Mammary epithelial cell (primary cell): ENCODE measurements at regions not wholly inside any gene's neighbourhood (a gene's known extent, or its start where the extent isn't known, plus 50 kb on each side); places are given as distances from the start of the nearest gene placed in this dataset.

ENCODE experiments used
- CTCF ChIP-seq, 2 donors: IDR thresholded peaks in 1 of 2; conservative IDR thresholded peaks in 1 of 2; 2 replicates each; pipeline ENCODE4 v1.5.1; 2011 to 2012; ENCODE audit warnings: inconsistent platforms in 2 of 2, low read length in 2 of 2, mild to moderate bottlenecking in 2 of 2, control low read depth in 1 of 2, low read depth in 1 of 2; ENCODE audit not compliant: insufficient read depth in 1 of 2; ENCODE audit errors: extremely low read depth in 1 of 2
- EZH2 ChIP-seq: IDR thresholded peaks from 2 replicates; pipeline ENCODE4 v1.6.1; 2012; ENCODE audit warnings: low read length, inconsistent platforms, borderline replicate concordance

- no peak for TF ChIP-seq CTCF (conservative IDR thresholded peaks at IDR 0.05 in 1 of 2, IDR thresholded peaks at IDR 0.05 in 1 of 2; ENCODE audit: extremely low read depth in 1 of 2, insufficient read depth in 1 of 2, low read depth in 1 of 2, low read length in 2 of 2)
- no peak for TF ChIP-seq EZH2
Observed at GRCh38 chrX:107552930-107553329, 75.4 kb upstream of the PRPS1 start.
